Hepatocyte (in vitro differentiated cells): ENCODE measurements at regions not wholly inside any gene's neighbourhood (a gene's known extent, or its start where the extent isn't known, plus 50 kb on each side); places are given as distances from the start of the nearest gene placed in this dataset.

ENCODE experiments used
- DNase-seq: peaks from one replicate; pipeline ENCODE4 v3.0.0-alpha.2; 2016; ENCODE audit warnings: low spot score
- H2AFZ ChIP-seq: fragments of 200-600 bp; sonication (generic); 2 replicates; pipeline ENCODE4 v1.6.0; 2016; ENCODE audit warnings: antibody characterized with exemption, mild to moderate bottlenecking
- H3K27ac ChIP-seq: fragments of 200-600 bp; sonication (generic); 2 replicates; pipeline ENCODE4 v1.5.1; 2016; ENCODE audit warnings: mild to moderate bottlenecking
- H3K27me3 ChIP-seq: fragments of 200-600 bp; sonication (generic); 2 replicates; pipeline ENCODE4 v1.6.1; 2016
- H3K36me3 ChIP-seq: fragments of 200-600 bp; sonication (generic); replicated peaks from 2 replicates; pipeline ENCODE4 v1.5.1; 2016; ENCODE audit warnings: low read depth; ENCODE audit not compliant: insufficient read depth
- H3K4me1 ChIP-seq: fragments of 200-600 bp; sonication (generic); 2 replicates; pipeline ENCODE4 v1.5.1; 2016; ENCODE audit warnings: mild to moderate bottlenecking, moderate library complexity; ENCODE audit not compliant: insufficient read depth
- H3K4me2 ChIP-seq: fragments of 200-600 bp; sonication (generic); 2 replicates; pipeline ENCODE4 v1.6.0; 2016
- H3K4me3 ChIP-seq: fragments of 200-600 bp; sonication (generic); 2 replicates; pipeline ENCODE4 v1.5.1; 2016; ENCODE audit warnings: mild to moderate bottlenecking
- H3K79me2 ChIP-seq: fragments of 200-600 bp; sonication (generic); 2 replicates; pipeline ENCODE4 v1.6.0; 2017; ENCODE audit warnings: mild to moderate bottlenecking
- H3K9me2 ChIP-seq: fragments of 200-600 bp; sonication (generic); replicated peaks from 2 replicates; pipeline ENCODE4 v1.6.0; 2017; ENCODE audit warnings: mild to moderate bottlenecking; ENCODE audit not compliant: insufficient read depth
- H3K9me3 ChIP-seq: fragments of 200-600 bp; sonication (generic); 2 replicates; pipeline ENCODE4 v1.5.1; 2016; ENCODE audit warnings: low read depth, mild to moderate bottlenecking
- H4K20me1 ChIP-seq: fragments of 200-600 bp; sonication (generic); 2 replicates; pipeline ENCODE4 v1.6.0; 2016; ENCODE audit warnings: mild to moderate bottlenecking; ENCODE audit not compliant: insufficient read depth, poor library complexity, severe bottlenecking
- EZH2 ChIP-seq: fragments of 200-600 bp; sonication (generic); IDR thresholded peaks from 2 replicates; pipeline ENCODE4 v1.6.1; 2016; ENCODE audit warnings: antibody characterized with exemption, mild to moderate bottlenecking, borderline replicate concordance
- EZH2phosphoT487 ChIP-seq: fragments of 200-600 bp; sonication (generic); IDR thresholded peaks from one replicate; pipeline ENCODE4 v1.6.1; 2018; ENCODE audit warnings: antibody characterized with exemption, mild to moderate bottlenecking, low read depth, moderate library complexity; ENCODE audit not compliant: unreplicated experiment, severe bottlenecking
- WGBS: methylation state at CpG from one replicate; pipeline ENCODE4 v1.1.6; 2016; ENCODE audit warnings: low lambda C conversion rate; ENCODE audit errors: missing lambda C conversion rate; 5-methylcytosine and 5-hydroxymethylcytosine counted together
- TF ChIP-seq, protein P1 (sequence below): fragments of 200-600 bp; sonication (generic); IDR thresholded peaks from 2 replicates; pipeline ENCODE4 v1.5.1; 2016; ENCODE audit warnings: antibody characterized with exemption, mild to moderate bottlenecking; ENCODE audit not compliant: poor library complexity

DNA sequence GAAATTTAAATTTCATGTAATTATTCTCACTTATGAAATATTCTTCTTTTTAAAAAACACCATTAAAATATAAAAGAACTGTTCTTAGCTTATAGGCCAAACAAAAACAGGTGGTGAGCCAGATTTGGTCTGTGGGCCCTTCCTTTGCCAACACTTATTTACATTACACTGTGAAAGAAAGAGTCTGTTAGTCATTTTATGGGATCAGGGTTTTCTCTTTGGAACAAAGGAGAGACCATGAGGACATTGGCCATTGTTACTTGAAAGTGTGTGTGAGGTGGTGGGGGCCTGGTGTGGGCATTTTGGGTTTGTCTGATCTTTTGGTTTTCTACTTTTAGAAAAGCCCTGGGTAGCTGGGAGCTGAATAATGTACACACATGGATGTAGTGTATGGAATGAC, 62.7 kb downstream of the TTC6 start:
- Histone ChIP-seq H3K4me2 (no peak overlapping the region), H4K20me1 (no peaks in the 10 kb centered on the region), H3K4me1 (no peaks in the 10 kb centered on the region), H3K9me2 (no peaks in the 10 kb centered on the region), H3K27me3 (no peaks in the 10 kb centered on the region), H3K27ac (no peak overlapping the region), H3K9me3 (peaks cover 5% of the 10 kb centered on the region), H2AFZ (no peak overlapping the region), H3K79me2 (peaks cover 10% of the 10 kb centered on the region), H3K36me3 (no peaks in the 10 kb centered on the region), H3K4me3 (no peak overlapping the region)
- TF ChIP-seq EZH2phosphoT487 (no peak), EZH2 (no peak)
- TF ChIP-seq, protein P1, sequence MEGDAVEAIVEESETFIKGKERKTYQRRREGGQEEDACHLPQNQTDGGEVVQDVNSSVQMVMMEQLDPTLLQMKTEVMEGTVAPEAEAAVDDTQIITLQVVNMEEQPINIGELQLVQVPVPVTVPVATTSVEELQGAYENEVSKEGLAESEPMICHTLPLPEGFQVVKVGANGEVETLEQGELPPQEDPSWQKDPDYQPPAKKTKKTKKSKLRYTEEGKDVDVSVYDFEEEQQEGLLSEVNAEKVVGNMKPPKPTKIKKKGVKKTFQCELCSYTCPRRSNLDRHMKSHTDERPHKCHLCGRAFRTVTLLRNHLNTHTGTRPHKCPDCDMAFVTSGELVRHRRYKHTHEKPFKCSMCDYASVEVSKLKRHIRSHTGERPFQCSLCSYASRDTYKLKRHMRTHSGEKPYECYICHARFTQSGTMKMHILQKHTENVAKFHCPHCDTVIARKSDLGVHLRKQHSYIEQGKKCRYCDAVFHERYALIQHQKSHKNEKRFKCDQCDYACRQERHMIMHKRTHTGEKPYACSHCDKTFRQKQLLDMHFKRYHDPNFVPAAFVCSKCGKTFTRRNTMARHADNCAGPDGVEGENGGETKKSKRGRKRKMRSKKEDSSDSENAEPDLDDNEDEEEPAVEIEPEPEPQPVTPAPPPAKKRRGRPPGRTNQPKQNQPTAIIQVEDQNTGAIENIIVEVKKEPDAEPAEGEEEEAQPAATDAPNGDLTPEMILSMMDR, result no peak
- no peak for DNase-seq

DNA sequence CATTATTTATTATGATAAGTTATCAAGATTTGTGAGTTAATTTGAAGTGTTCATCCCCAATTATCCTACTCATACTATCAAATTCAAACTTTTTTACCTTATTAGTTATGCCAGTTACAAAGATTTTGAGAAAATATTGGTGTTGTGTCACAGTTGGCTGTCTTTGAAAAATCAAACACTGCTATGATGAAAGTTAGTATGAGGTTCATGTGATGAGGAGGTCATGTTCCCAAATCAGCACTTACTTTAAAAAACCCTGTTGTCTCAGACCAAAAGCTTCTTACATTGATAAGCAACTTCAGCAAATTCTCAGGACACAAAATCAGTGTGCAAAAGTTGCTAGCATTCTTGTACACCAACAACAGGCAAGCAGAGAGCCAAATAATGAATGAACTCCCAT, 68.1 kb downstream of the TTC6 start:
- Histone ChIP-seq H3K9me2 (no peaks in the 10 kb centered on the region), H3K27me3 (no peaks in the 10 kb centered on the region), H3K4me2 (no peak overlapping the region), H3K27ac (no peak overlapping the region), H3K36me3 (no peaks in the 10 kb centered on the region), H2AFZ (no peak overlapping the region), H3K9me3 (peaks cover 5% of the 10 kb centered on the region), H3K79me2 (peaks cover 10% of the 10 kb centered on the region), H3K4me3 (no peak overlapping the region), H4K20me1 (no peaks in the 10 kb centered on the region), H3K4me1 (no peaks in the 10 kb centered on the region)
- no peak for DNase-seq
- TF ChIP-seq EZH2phosphoT487 (no peak), EZH2 (no peak)
- TF ChIP-seq, protein P1, result no peak

DNA sequence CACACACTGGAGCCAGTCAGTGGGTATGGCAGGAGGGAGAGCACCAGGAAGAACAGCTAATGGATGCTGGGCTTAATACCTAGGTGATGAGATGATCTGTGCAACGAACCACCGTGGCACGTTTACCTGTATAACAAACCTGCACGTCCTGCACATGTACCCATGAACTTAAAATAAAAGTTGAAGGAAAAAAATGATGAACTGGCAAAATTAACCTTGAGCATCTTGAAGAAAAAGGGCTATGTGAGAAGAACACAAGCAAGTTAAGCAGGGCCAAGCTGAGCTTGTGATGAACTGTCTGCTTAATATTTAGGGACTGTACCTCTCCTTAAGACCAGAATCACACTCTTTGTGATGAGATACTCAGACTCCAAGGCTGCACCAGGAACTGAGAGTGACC, 70.0 kb downstream of the TTC6 start:
- Histone ChIP-seq H3K9me2 (no peaks in the 10 kb centered on the region), H2AFZ (no peak overlapping the region), H3K27ac (no peak overlapping the region), H3K9me3 (peaks cover 5% of the 10 kb centered on the region), H3K79me2 (peaks cover 7% of the 10 kb centered on the region), H4K20me1 (no peaks in the 10 kb centered on the region), H3K27me3 (no peaks in the 10 kb centered on the region), H3K4me1 (no peaks in the 10 kb centered on the region), H3K4me2 (no peak overlapping the region), H3K4me3 (no peak overlapping the region), H3K36me3 (no peaks in the 10 kb centered on the region)
- 93% methylated on average over 4 of the region's 4 CpGs for WGBS
- DNase-seq, result no peak
- TF ChIP-seq EZH2phosphoT487 (no peak), EZH2 (no peak)
- TF ChIP-seq, protein P1, result no peak

DNA sequence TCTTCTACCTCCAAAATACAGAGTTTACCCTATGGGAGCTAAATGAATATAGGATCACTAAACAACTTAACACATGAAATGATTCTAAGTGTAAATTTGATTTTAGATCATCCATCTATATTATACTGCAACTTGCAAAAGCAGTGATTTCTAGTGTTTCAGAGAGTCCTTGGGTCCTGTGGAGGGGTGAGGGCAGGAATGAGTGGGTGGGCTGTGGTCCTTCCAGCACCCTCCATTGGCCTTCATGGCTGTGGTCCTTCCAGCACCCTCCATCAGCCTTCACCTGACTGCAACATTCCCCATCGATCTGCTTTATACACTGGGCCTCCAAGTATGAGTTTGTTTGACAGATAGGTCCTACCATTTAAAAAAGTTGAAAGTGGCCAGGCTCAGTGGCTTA, 70.5 kb downstream of the TTC6 start:
- Histone ChIP-seq H3K27ac (no peak overlapping the region), H3K4me2 (no peak overlapping the region), H3K79me2 (peaks cover 4% of the 10 kb centered on the region), H3K9me3 (peaks cover 5% of the 10 kb centered on the region), H2AFZ (no peak overlapping the region), H3K27me3 (no peaks in the 10 kb centered on the region), H3K9me2 (no peaks in the 10 kb centered on the region), H3K4me3 (no peak overlapping the region), H3K4me1 (no peaks in the 10 kb centered on the region), H4K20me1 (no peaks in the 10 kb centered on the region), H3K36me3 (no peaks in the 10 kb centered on the region)
- TF ChIP-seq EZH2phosphoT487, result no peak
- no peak for TF ChIP-seq EZH2
- TF ChIP-seq, protein P1, result no peak
- 95% methylated on average over 1 of the region's 1 CpG for WGBS
- no peak for DNase-seq
